Heart right ventricle (tissue), 16 donors: ENCODE measurements at regions not wholly inside any gene's neighbourhood (a gene's known extent, or its start where the extent isn't known, plus 50 kb on each side); places are given as distances from the start of the nearest gene placed in this dataset.
A peak's percentile ranks its signal among the peaks of the same experiment; 100 is the strongest.
"Not testable (repeated sequence)": the region's sequence is repeated elsewhere in the genome, so short reads cannot be mapped to it uniquely, and the experiment has no call there.

Source experiments
- ATAC-seq, 8 donors: fragments of 200-7000 bp; cut with Tn5 transposase; one replicate each; pipeline ENCODE4 v1.9.1; 2020; ENCODE audit warnings: mild to moderate bottlenecking in 8 of 8, moderate library complexity in 8 of 8, moderate number of reproducible peaks in 1 of 8
- DNase-seq, 2 donors: peaks; one replicate each; pipeline ENCODE4 v3.0.0-alpha.2; 2020
- H3K27ac ChIP-seq, 10 donors: fragments of 200-600 bp; sonication (generic) in 2 of 10; one replicate each; pipeline versions ENCODE4 v1.5.0 to v1.8.0; 2020 to 2022; ENCODE audit warnings: mild to moderate bottlenecking in 3 of 10
- H3K27me3 ChIP-seq, 7 donors: fragments of 200-600 bp; one replicate each; pipeline ENCODE4 v1.8.0; 2021 to 2022; ENCODE audit warnings: mild to moderate bottlenecking in 2 of 7
- H3K36me3 ChIP-seq, 9 donors: fragments of 200-600 bp; sonication (generic) in 1 of 9; one replicate each; pipeline versions ENCODE4 v1.5.0 to v1.8.0; 2020 to 2022; ENCODE audit warnings: mild to moderate bottlenecking in 2 of 9
- H3K4me1 ChIP-seq, 9 donors: fragments of 200-600 bp; sonication (generic) in 1 of 9; one replicate each; pipeline versions ENCODE4 v1.5.0 to v1.8.0; 2020 to 2022; ENCODE audit warnings: mild to moderate bottlenecking in 4 of 9
- H3K4me3 ChIP-seq, 10 donors: fragments of 200-600 bp; sonication (generic) in 2 of 10; one replicate each; pipeline versions ENCODE4 v1.5.0 to v1.8.0; 2020 to 2022; ENCODE audit warnings: mild to moderate bottlenecking in 7 of 10, moderate library complexity in 2 of 10
- H3K9me3 ChIP-seq, 11 donors: fragments of 200-600 bp in 10 of 11; sonication (generic) in 2 of 11; one replicate each; pipeline versions ENCODE4 v1.5.0 to v1.8.0; 2013 to 2022; ENCODE audit warnings: mild to moderate bottlenecking in 2 of 11, control low read depth in 1 of 11, moderate library complexity in 1 of 11
- WGBS, 2 donors: extraction: QIAGEN DNeasy Blood & Tissue Kit; methylation state at CpG; one replicate each; pipeline ENCODE4 v1.1.7; 2013; ENCODE audit warnings: inconsistent platforms in 1 of 2; 5-methylcytosine and 5-hydroxymethylcytosine counted together
- intact Hi-C, 10 donors: fragments of 100-400 bp; cut with DNase I; formaldehyde crosslinking; loops; one replicate each; pipeline versions ENCODE4 v1.11.1 to v1.14.2; 2022
- donor health status: Arrhythmogenic right ventricular cardiomyopathy.
- donor health status: ischemic (EF 13 %, LVEDD 7.1; RV severe dilation, severe dysfunction).
- donor health status: healthy with polysubstance abuse.
- donor health status: DM: no; HTN: yes; CAD: no.
- donor health status: DM: no; HTN: no; CAD: no.
- donor health status: ischemic (EF 25% LVEDD 6.9; RV normal size, moderate dysfunction).
- donor health status: ischemic (EF 25% LVEDD 5.7; RV mildly dilated, moderate dysfunction).
- donor health status: healthy.
- donor health status: DM: yes; HTN: yes; CAD: no.
- donor health status: Ischemic cardiomyopathy.
- donor health status: ischemic (EF 35%, LVEDD 5.7; RV mildly dilated, moderate dysfunction).
- donor health status: nonischemic (EF 11% LVEDD 7.7; RV severe dilation, severe dysfunction).
- donor health status: DM: yes; HTN: yes; CAD: no.
- donor health status: PGD.
- donor health status: ischemic (EF 29% LVEDD 5.4; RV normal size, mild dysfunction).
- donor health status: nonischemic (EF 23%, LVEDD 6.1; RV moderate dilation, normal function).

- intact Hi-C loops, H3K4me1 ChIP-seq, ATAC-seq, H3K4me3 ChIP-seq, H3K27me3 ChIP-seq, H3K27ac ChIP-seq, H3K9me3 ChIP-seq, DNase-seq, H3K36me3 ChIP-seq: not testable (repeated sequence)
- WGBS, 2 donors = 97 to 100% methylated on average over 3 of the region's 8 CpGs
These were observed 55.0 kb downstream of the OR11H1 start for GRCh38 chr22:15583007-15583406.

GRCh38 chr22:15602199-15602598 lies 74.2 kb downstream of the OR11H1 start:
- WGBS, 2 donors = 20% methylated on average over 2 of the region's 4 CpGs; no CpG with 5 or more reads in 1 of the 2 donors
- H3K27me3 ChIP-seq, ATAC-seq, DNase-seq, H3K36me3 ChIP-seq, H3K9me3 ChIP-seq, intact Hi-C loops, H3K4me1 ChIP-seq, H3K27ac ChIP-seq, H3K4me3 ChIP-seq: not testable (repeated sequence)

DNA sequence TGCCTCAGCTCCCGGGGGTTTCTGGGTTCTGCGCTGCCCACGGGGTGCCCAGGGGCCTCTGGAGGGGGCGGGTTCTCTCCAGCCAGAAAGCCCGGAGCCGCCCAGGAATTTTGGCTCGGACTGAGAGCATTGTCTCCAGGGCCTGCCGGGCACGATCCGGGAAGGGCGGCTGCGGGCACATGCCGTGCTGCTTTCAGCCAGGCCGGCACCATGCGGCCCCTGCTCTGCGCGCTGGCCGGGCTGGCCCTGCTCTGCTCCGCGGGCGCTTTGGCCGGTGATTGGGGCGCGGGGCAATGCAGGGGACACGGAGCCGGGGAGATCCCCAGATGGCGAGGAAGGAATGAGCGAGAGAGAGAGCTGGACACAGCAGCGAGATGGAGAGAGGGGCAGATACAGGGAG lies 75.1 kb downstream of the OR11H1 start:
- ATAC-seq, H3K27ac ChIP-seq, H3K27me3 ChIP-seq, H3K4me1 ChIP-seq, H3K4me3 ChIP-seq, intact Hi-C loops, H3K9me3 ChIP-seq, H3K36me3 ChIP-seq, DNase-seq: not testable (repeated sequence)
- 73 to 74% methylated on average over 3 to 8 of the region's 29 CpGs for WGBS, 2 donors

DNA sequence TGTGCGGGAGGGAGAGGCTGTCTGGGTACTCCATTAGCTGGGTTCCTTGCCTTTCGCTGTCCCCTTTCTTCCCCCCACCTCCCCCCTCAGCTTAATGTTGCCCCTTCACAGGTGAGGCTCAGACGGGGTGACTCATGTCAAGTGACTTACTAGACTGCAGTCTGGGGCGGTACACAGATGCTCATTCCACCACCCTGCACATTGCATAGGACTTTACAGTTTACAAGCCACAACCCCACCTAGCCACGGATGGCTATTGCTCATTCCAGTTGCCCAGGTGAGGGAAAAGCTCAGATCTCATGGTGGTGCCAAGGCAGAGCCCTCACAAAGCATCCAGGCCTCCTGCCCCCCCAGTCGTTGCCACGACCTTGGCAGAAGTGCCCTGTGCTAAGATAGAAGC lies 76.2 kb downstream of the OR11H1 start:
- ATAC-seq, H3K36me3 ChIP-seq, H3K4me1 ChIP-seq, H3K9me3 ChIP-seq, H3K27me3 ChIP-seq, H3K4me3 ChIP-seq, intact Hi-C loops, H3K27ac ChIP-seq, DNase-seq: not testable (repeated sequence)
- WGBS, 2 donors = no CpG with 5 or more reads among the region's 7 CpGs

DNA sequence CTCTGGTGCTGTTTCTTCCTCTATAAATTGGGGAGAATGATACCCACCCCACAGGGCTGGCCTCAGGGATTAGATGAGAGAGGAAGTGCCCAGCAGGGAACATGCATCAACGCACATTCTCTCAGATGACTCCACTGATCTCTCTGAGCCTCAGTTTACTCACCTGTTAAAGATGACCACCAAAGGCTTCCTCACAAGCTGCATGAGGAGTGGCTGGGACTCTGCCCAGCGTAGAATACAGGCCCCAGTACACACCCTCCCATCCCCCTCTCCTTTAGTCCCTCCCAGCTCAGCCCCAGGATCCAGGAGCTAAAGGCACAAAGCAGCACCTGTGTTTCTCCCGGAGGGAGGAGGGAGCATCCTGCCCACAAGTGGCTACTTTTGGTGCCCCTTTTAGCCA lies 76.7 kb downstream of the OR11H1 start:
- DNase-seq, ATAC-seq, H3K27ac ChIP-seq, H3K27me3 ChIP-seq, H3K9me3 ChIP-seq, H3K36me3 ChIP-seq, H3K4me1 ChIP-seq, H3K4me3 ChIP-seq, intact Hi-C loops: not testable (repeated sequence)
- 59 to 64% methylated on average over 2 of the region's 3 CpGs for WGBS, 2 donors

GRCh38 chr22:15612906-15613305 lies 76.9 kb upstream of the POTEH start:
- intact Hi-C loops, DNase-seq: not testable (repeated sequence)

GRCh38 chr22:15615136-15615535 lies 74.7 kb upstream of the POTEH start:
- H3K36me3 ChIP-seq, H3K9me3 ChIP-seq, H3K4me3 ChIP-seq, DNase-seq, H3K27ac ChIP-seq, H3K27me3 ChIP-seq, ATAC-seq, H3K4me1 ChIP-seq, intact Hi-C loops: not testable (repeated sequence)
- WGBS, 2 donors = 65 to 75% methylated on average over 5 to 6 of the region's 9 CpGs

More at GRCh38 chr22:15612906-15613305, 76.9 kb upstream of the POTEH start:
- ATAC-seq, H3K9me3 ChIP-seq, H3K27me3 ChIP-seq, H3K36me3 ChIP-seq, H3K4me3 ChIP-seq, H3K4me1 ChIP-seq, H3K27ac ChIP-seq: not testable (repeated sequence)
- WGBS, 2 donors = 74 to 78% methylated on average over 9 to 12 of the region's 12 CpGs

GRCh38 chr22:15628224-15628623 lies 61.6 kb upstream of the POTEH start:
- H3K9me3 ChIP-seq, H3K4me3 ChIP-seq, intact Hi-C loops, H3K36me3 ChIP-seq, H3K27me3 ChIP-seq, H3K27ac ChIP-seq, ATAC-seq, H3K4me1 ChIP-seq, DNase-seq: not testable (repeated sequence)
- WGBS, 2 donors = 74 to 79% methylated on average over 8 of the region's 8 CpGs

- intact Hi-C loops, H3K27ac ChIP-seq: not testable (repeated sequence)
- 83 to 96% methylated on average over 10 to 11 of the region's 12 CpGs for WGBS, 2 donors
These were observed 53.1 kb upstream of the POTEH start for GRCh38 chr22:15636765-15637164.

DNA sequence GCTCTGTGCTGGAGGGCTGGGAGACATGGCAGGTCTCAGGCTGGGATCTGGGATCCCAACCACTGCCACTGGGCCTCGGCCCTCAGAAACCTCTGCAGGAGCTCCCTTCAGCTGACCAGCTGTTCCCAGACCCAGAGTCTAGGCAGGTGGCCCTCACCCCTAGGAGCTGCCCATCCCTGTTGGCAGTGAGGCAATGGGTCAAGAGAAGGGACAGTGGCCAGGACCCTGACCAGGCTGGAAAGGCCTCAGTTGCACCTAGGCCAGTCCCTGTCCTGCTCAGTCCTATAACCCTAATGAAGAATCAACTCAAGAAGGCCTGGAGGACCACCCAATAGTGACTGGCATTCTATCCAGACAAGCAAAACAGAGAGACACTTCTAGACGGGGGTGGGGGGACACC lies 52.4 kb upstream of the POTEH start:
- H3K36me3 ChIP-seq, H3K9me3 ChIP-seq, H3K4me3 ChIP-seq, intact Hi-C loops, H3K4me1 ChIP-seq, H3K27ac ChIP-seq, H3K27me3 ChIP-seq, DNase-seq: not testable (repeated sequence)
- peak in 5 of 8 donors; percentile 12 to 47 (median 23) for ATAC-seq
- no CpG with 5 or more reads among the region's 2 CpGs for WGBS, 2 donors

More at GRCh38 chr22:15636765-15637164, 53.1 kb upstream of the POTEH start:
- ATAC-seq, DNase-seq, H3K4me3 ChIP-seq, H3K4me1 ChIP-seq, H3K9me3 ChIP-seq, H3K36me3 ChIP-seq, H3K27me3 ChIP-seq: not testable (repeated sequence)

GRCh38 chr22:15637886-15638285 lies 51.9 kb upstream of the POTEH start:
- DNase-seq = not testable (repeated sequence)

More at GRCh38 chr22:15637886-15638285, 51.9 kb upstream of the POTEH start:
- intact Hi-C loops, H3K4me1 ChIP-seq, H3K36me3 ChIP-seq, H3K27me3 ChIP-seq, H3K4me3 ChIP-seq, H3K9me3 ChIP-seq, H3K27ac ChIP-seq: not testable (repeated sequence)
- WGBS, 2 donors = 70 to 73% methylated on average over 8 of the region's 11 CpGs
- peak in 4 of 8 donors; percentile 8 to 24 (median 20) for ATAC-seq
